GM12864 (cell line): ENCODE measurements at regions not wholly inside any gene's neighbourhood (a gene's known extent, or its start where the extent isn't known, plus 50 kb on each side); places are given as distances from the start of the nearest gene placed in this dataset.
"Not testable (repeated sequence)": the region's sequence is repeated elsewhere in the genome, so short reads cannot be mapped to it uniquely, and the experiment has no call there.

Source experiments
- DNase-seq: peaks from one replicate; pipeline ENCODE4 v3.0.0-alpha.2; 2011; ENCODE audit warnings: low read depth
- H3K4me3 ChIP-seq: 2 replicates; pipeline ENCODE4 v1.5.1; 2011; ENCODE audit warnings: mild to moderate bottlenecking, low read depth, low read length, control low read depth
- TF ChIP-seq, protein P1 (sequence below): IDR thresholded peaks from 2 replicates; pipeline ENCODE4 v1.5.1; 2011; ENCODE audit warnings: low read depth, mild to moderate bottlenecking, moderate library complexity, low read length, control low read depth, inconsistent platforms; ENCODE audit errors: missing control alignments

DNA sequence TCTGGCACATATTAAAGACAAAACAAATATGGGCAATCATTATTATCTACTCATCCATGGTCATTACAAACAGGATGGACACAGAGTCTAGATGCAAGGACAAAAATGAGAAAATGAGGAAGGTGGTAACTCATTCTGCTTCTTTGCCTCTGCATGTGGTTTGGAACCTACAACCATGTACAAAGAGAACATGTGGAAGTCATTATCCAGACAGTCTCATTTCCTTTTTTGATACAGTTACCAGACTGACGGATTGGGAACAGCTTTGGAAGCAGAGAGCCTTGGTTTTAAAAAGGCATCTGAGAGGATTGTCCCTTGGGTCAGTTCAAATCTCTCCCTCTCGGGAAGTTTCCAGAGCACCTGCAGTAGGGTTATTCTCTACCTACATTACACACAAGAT lies 433.4 kb upstream of the TNC start:
- TF ChIP-seq, protein P1, sequence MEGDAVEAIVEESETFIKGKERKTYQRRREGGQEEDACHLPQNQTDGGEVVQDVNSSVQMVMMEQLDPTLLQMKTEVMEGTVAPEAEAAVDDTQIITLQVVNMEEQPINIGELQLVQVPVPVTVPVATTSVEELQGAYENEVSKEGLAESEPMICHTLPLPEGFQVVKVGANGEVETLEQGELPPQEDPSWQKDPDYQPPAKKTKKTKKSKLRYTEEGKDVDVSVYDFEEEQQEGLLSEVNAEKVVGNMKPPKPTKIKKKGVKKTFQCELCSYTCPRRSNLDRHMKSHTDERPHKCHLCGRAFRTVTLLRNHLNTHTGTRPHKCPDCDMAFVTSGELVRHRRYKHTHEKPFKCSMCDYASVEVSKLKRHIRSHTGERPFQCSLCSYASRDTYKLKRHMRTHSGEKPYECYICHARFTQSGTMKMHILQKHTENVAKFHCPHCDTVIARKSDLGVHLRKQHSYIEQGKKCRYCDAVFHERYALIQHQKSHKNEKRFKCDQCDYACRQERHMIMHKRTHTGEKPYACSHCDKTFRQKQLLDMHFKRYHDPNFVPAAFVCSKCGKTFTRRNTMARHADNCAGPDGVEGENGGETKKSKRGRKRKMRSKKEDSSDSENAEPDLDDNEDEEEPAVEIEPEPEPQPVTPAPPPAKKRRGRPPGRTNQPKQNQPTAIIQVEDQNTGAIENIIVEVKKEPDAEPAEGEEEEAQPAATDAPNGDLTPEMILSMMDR = no peak
- no peak overlapping the region for H3K4me3 ChIP-seq
- DNase-seq = no peak

DNA sequence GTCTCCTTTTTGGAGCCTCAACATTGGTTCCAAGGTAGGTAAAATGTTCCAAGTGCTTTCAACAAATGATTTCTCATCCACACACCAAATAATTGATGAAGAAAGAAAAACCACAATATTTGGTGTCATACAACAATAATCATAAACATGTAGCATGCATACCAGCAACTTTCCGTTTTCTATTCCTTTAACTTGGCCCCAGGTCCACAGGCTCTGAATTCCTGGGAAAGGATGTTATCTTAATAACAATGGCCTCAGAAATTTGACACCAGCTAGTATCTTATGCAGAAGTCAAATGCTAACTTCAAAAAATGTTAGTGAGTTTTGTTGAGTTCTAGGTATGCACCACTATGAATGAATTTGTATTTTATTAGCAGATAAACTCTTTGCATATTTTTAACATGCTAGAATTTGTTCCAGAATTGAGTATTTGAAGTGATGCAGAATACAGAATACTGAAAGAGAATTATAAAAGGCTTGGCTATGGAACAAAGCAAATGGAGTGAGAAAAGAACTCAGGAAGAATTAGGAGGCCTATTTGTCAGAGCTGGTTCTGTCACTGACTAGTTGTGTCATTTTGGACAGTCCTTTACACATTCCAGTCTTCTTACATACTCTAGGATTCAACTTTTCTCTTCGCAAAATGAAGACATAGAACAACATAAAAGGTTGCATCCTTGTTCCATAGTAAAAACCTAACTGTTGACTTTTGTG lies 435.3 kb upstream of the TNC start:
- H3K4me3 ChIP-seq = no peak overlapping the region
- TF ChIP-seq, protein P1 = no peak

DNA sequence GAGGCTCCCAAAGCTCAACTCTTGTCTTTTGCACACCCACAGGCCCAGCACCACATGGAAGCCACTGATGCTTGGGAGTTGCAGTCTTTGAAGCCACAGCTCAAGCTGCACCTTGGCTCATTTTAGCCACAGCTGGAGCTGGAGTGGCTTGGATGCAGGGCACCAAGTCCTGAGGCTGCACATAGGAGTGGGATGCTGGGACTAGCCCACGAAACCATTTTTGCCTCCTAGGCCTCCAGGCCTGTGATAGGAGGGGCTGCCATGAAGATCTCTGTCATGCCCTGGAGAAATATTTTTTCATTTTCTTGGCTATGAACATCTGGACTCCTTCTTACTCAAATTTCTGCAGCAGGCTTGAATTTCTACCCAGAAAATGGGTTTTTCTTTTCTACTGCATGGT lies 438.5 kb upstream of the TNC start:
- no peak overlapping the region for H3K4me3 ChIP-seq
- no peak for DNase-seq
- TF ChIP-seq, protein P1 = no peak

More for the DNA sequence above, 435.3 kb upstream of the TNC start:
- DNase-seq = no peak

DNA sequence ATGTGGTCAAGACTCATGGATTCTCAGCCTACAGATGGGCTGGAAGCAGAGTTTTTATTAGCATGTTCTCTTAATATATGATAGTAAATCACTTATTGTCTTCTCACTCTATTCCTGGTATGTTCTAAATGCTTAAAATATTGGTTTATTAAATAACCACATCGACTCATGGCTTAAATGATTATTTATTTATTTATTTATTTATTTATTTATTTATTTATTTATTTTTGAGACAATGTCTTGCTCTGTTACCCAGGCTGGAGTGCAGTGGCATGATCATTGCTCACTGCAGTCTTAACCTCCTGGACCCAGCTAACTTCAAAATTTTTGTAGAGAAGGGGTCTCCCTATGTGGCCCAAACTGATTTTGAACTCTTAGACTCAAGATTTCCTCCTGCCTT lies 457.2 kb upstream of the TNC start:
- TF ChIP-seq, protein P1 = no peak
- no peak overlapping the region for H3K4me3 ChIP-seq
- no peak for DNase-seq

DNA sequence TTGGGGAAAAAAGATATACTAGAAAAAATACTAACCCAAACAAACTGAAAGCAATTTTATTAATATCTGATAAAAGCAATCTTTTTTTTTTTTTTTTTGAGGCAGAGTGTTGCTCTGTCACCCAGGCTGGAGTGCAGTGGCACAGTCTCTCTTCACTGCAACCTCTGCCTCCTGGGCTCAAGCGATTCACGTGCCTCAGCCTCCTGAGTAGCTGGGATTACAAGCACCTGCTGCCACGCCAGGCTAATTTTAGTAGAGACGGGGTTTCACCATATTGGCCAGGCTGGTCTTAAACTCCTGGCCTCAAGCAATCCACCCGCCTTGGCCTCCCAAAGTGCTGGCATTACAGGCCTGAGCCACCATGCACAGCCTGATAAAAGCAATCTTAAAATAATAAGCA lies 467.5 kb upstream of the TNC start:
- DNase-seq, H3K4me3 ChIP-seq: not testable (repeated sequence)

DNA sequence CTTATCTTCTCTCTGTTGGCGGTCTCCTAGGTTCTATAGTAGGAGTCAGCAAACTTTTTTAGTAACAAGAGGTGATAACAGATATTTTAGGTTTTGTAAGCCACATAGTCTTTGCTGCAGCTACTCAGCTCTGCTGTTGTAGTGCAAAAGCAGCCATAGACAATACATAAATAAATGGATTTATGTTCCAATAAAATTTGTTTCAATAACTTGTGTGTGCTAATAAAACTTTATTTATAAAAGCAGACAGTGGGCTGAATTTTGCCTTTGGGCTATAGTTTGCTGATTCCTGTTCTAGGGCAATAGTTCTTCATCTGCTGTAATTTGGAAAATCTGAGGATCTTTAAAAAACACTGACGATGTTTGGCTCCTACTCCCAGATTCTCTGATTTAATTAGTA lies 469.4 kb upstream of the TNC start:
- no peak for DNase-seq
- H3K4me3 ChIP-seq = no peak overlapping the region
- TF ChIP-seq, protein P1 = no peak

DNA sequence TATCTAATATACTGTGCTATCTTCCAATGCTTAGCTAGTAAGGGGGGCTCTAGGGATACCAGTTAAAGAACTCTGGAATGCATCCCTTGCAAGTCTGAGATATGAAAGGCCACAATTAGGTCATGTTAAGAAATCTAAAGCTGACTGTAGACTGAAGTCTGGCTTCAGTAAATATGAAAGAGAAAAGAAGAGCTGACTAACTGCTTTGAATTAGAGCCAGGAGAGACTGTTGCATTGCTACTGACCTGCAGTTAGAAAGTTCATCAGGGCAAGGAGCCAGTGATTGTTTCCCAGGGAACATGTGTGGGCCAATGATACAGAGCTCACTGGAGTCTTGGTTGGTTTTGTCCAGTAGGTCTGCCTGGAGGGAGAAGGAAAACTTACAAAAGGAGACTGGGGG lies 472.1 kb upstream of the TNC start:
- TF ChIP-seq, protein P1 = no peak
- H3K4me3 ChIP-seq = no peak overlapping the region
- no peak for DNase-seq

DNA sequence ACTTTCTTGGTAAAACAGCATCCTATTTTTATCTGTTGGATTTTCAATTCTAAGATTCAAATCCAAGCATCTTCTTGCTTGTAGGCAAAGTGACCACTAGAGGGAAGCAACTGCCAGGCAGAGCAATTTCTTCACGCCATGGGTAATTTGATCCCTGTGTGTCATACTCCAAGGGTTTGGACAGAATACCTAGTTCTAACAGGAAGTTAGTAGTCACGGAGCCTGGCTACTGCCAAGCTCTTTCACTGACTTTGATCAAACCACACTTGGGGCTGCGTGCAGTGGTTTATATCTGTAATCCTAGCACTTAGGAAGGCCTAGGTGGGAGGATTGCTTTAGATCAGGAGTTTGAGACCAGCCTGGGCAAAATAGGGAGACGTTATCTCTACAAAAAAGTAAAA lies 473.6 kb upstream of the TNC start:
- TF ChIP-seq, protein P1 = peak; percentile 65
- no peak overlapping the region for H3K4me3 ChIP-seq
- peak; percentile 7 for DNase-seq
